Endothelial cell of umbilical vein (primary cell): ENCODE measurements at regions not wholly inside any gene's neighbourhood (a gene's known extent, or its start where the extent isn't known, plus 50 kb on each side); places are given as distances from the start of the nearest gene placed in this dataset.

Source experiments
- BruUV-seq: library from RNA; stranded (reverse); fragments of 400-500 nt; replicated peaks from 2 replicates; lab custom pipeline; 2021; lab: Mats Ljungman, UMichigan
- CTCF ChIA-PET: fragments of 300-600, 350-600 bp; sonication (Branson Sonifier 250); formaldehyde crosslinking; loops from one replicate; lab custom pipeline; 2021; ENCODE audit warnings: antibody characterized with exemption, inconsistent platforms; lab: Charles Lee
- POLR2A ChIA-PET: fragments of 300-600, 350-600 bp; sonication (Branson Sonifier 250); formaldehyde crosslinking; loops from one replicate; lab custom pipeline; 2021; ENCODE audit warnings: antibody characterized with exemption, inconsistent platforms; lab: Charles Lee
- DNase-seq: peaks from one replicate; pipeline ENCODE4 v3.0.0-alpha.2; 2011; ENCODE audit warnings: low read depth, low spot score
- FAIRE-seq: peaks from 2 replicates; lab custom pipeline; 2011; peaks lifted over from hg19 to GRCh38; lab: Jason Lieb, UNC
- H2AFZ ChIP-seq: 2 replicates; pipeline ENCODE4 v1.6.0; 2012; ENCODE audit warnings: low read depth, low read length, control low read depth, inconsistent platforms
- H3K27ac ChIP-seq: 2 replicates; pipeline ENCODE4 v1.5.1; 2011; ENCODE audit warnings: low read depth, mild to moderate bottlenecking, control low read depth, low read length, moderate library complexity; ENCODE audit not compliant: insufficient read depth
- H3K27me3 ChIP-seq, 2 experiments: 2 replicates each; pipeline versions ENCODE4 v1.6.0 to v1.6.1; 2011; ENCODE audit warnings: low read length in 2 of 2, mixed read lengths in 1 of 2; ENCODE audit not compliant: control insufficient read depth in 2 of 2, insufficient read depth in 2 of 2
- H3K36me3 ChIP-seq, 2 experiments: 2 replicates in 1 of 2; 3 replicates in 1 of 2; pipeline ENCODE4 v1.5.1; 2011; ENCODE audit warnings: low read length in 2 of 2, mild to moderate bottlenecking in 1 of 2, moderate library complexity in 1 of 2; ENCODE audit not compliant: control insufficient read depth in 2 of 2, insufficient read depth in 2 of 2; ENCODE audit errors: extremely low read depth in 1 of 2
- H3K4me1 ChIP-seq: 3 replicates; pipeline ENCODE4 v1.5.1; 2011; ENCODE audit warnings: mild to moderate bottlenecking, low read length; ENCODE audit not compliant: control insufficient read depth, insufficient read depth; ENCODE audit errors: extremely low read depth
- H3K4me2 ChIP-seq: 2 replicates; pipeline ENCODE4 v1.6.1; 2011; ENCODE audit warnings: low read length, control low read depth, mixed read lengths; ENCODE audit not compliant: insufficient read depth
- H3K4me3 ChIP-seq, 3 experiments: fragments of 200-600 bp in 1 of 3; sonication (generic), shearing (Covaris generic) in 1 of 3; replicated peaks in 1 of 3; 2 replicates each; pipeline ENCODE4 v1.5.1; 2011 to 2016; ENCODE audit warnings: control low read depth in 3 of 3, low read length in 3 of 3, mild to moderate bottlenecking in 2 of 3, inconsistent platforms in 1 of 3, low read depth in 1 of 3, moderate library complexity in 1 of 3; ENCODE audit not compliant: insufficient read depth in 1 of 3
- H3K79me2 ChIP-seq: 2 replicates; pipeline ENCODE4 v1.6.0; 2012; ENCODE audit warnings: low read length, inconsistent platforms; ENCODE audit not compliant: control insufficient read depth, insufficient read depth
- H3K9ac ChIP-seq: replicated peaks from 2 replicates; pipeline ENCODE3; 2011; ENCODE audit warnings: low read length, control low read depth; ENCODE audit not compliant: insufficient read depth; ENCODE audit errors: extremely low read depth
- H3K9me1 ChIP-seq: replicated peaks from 3 replicates; pipeline ENCODE4 v1.6.0; 2011; ENCODE audit warnings: mild to moderate bottlenecking, low read length; ENCODE audit not compliant: control insufficient read depth, insufficient read depth; ENCODE audit errors: extremely low read depth
- H3K9me3 ChIP-seq: replicated peaks from 2 replicates; pipeline ENCODE4 v1.5.1; 2012; ENCODE audit warnings: low read length, inconsistent platforms; ENCODE audit not compliant: control insufficient read depth, insufficient read depth
- H4K20me1 ChIP-seq: replicated peaks from 2 replicates; pipeline ENCODE3; 2011; ENCODE audit warnings: mild to moderate bottlenecking, low read length; ENCODE audit not compliant: control insufficient read depth, insufficient read depth; ENCODE audit errors: extremely low read depth
- CTCF ChIP-seq, 2 donors: IDR thresholded peaks; 1 replicate in 1 of 2; 2 replicates in 1 of 2; pipeline ENCODE4 v1.5.1; 2011; ENCODE audit warnings: low read length in 2 of 2, mild to moderate bottlenecking in 2 of 2, moderate library complexity in 2 of 2, control low read depth in 1 of 2, inconsistent platforms in 1 of 2, low read depth in 1 of 2; ENCODE audit not compliant: insufficient read depth in 1 of 2; ENCODE audit errors: extremely low read depth in 1 of 2
- EZH2 ChIP-seq: IDR thresholded peaks from 2 replicates; pipeline ENCODE4 v1.6.1; 2012; ENCODE audit warnings: borderline replicate concordance, low read depth, mild to moderate bottlenecking, moderate library complexity, low read length, inconsistent platforms; ENCODE audit not compliant: severe bottlenecking
- FOS ChIP-seq: IDR thresholded peaks from 2 replicates; pipeline ENCODE4 v1.6.1; 2011; ENCODE audit warnings: mild to moderate bottlenecking, low read length, moderate library complexity, borderline replicate concordance; ENCODE audit not compliant: insufficient read depth
- GATA2 ChIP-seq: IDR thresholded peaks from 2 replicates; pipeline ENCODE4 v1.7.0; 2011; ENCODE audit warnings: low read depth, mild to moderate bottlenecking, moderate library complexity, mixed read lengths, low read length; ENCODE audit not compliant: insufficient read length, insufficient read depth
- JUN ChIP-seq: IDR thresholded peaks from 2 replicates; pipeline ENCODE4 v1.6.1; 2011; ENCODE audit warnings: borderline replicate concordance, low read depth; ENCODE audit not compliant: insufficient read length, insufficient read depth
- MAX ChIP-seq: IDR thresholded peaks from 2 replicates; pipeline ENCODE4 v1.6.1; 2011; ENCODE audit not compliant: insufficient read depth, insufficient read length
- MYC ChIP-seq: IDR thresholded peaks from one replicate; pipeline ENCODE4 v1.6.1; 2011; ENCODE audit warnings: mild to moderate bottlenecking, low read depth, low read length
- POLR2A ChIP-seq: IDR thresholded peaks from 2 replicates; pipeline ENCODE4 v1.6.1; 2012; ENCODE audit warnings: low read depth, mild to moderate bottlenecking, control low read depth, low read length
- POLR2AphosphoS5 ChIP-seq: IDR thresholded peaks from 2 replicates; pipeline ENCODE4 v1.6.1; 2012; ENCODE audit warnings: low read depth, mild to moderate bottlenecking, control low read depth, low read length, moderate library complexity; ENCODE audit not compliant: insufficient read depth
- dilution Hi-C: fragments of 300-500 bp; cut with MboI; formaldehyde crosslinking; loops from one replicate; pipeline ENCODE4 v1.15.0; 2019; ENCODE audit warnings: low sequenced_read_pairs; ENCODE audit not compliant: extremely low pct_ligation_motif_present
- intact Hi-C: fragments of 100-400 bp; cut with micrococcal nuclease; formaldehyde crosslinking; loops from one replicate; pipeline ENCODE4 v1.10.0; 2022

- no peaks in the 10 kb centered on the region for H3K9me1 ChIP-seq
- TF ChIP-seq POLR2AphosphoS5 (no peak), FOS (no peak), CTCF (IDR thresholded peaks at IDR 0.05; ENCODE audit: extremely low read depth in 1 of 2, insufficient read depth in 1 of 2, low read depth in 1 of 2, low read length in 2 of 2) (peak; percentile 14 to 36)
- no peaks in the 10 kb centered on the region for H3K79me2 ChIP-seq
- H3K4me2 ChIP-seq, result no peak overlapping the region
- no peaks in the 10 kb centered on the region for H4K20me1 ChIP-seq
- no peaks in the 10 kb centered on the region for H3K27me3 ChIP-seq
- FAIRE-seq (peak; percentile 88), DNase-seq (peak; percentile 12)
- BruUV-seq, result no TSS peak
- ChIA-PET POLR2A (no interaction called here), CTCF (no interaction called here)
- no peak overlapping the region for H3K27ac ChIP-seq
- no peak overlapping the region for H2AFZ ChIP-seq
- dilution Hi-C loops, result no loop called here
- no peaks in the 10 kb centered on the region for H3K9me3 ChIP-seq
- no peak overlapping the region for H3K4me3 ChIP-seq
- H3K36me3 ChIP-seq, result no peaks in the 10 kb centered on the region
- no peak overlapping the region for H3K9ac ChIP-seq
- no peaks in the 10 kb centered on the region for H3K4me1 ChIP-seq
- intact Hi-C loops, result loop anchor here (10.0 kb wide), 1 partner anchor 247 kb away; the partner anchor contains the start of gene STAG2
These were observed 121.0 kb upstream of the TEX13D start for GRCh38 chrX:124211312-124211942.

GRCh38 chrX:124212622-124213021 is 119.8 kb upstream of the TEX13D start:
- no peaks in the 10 kb centered on the region for H3K9me1 ChIP-seq
- H3K36me3 ChIP-seq, result no peaks in the 10 kb centered on the region
- no peak for FAIRE-seq
- peaks cover 4% of the 10 kb centered on the region for H3K4me1 ChIP-seq
- BruUV-seq, result no TSS peak
- ChIA-PET CTCF (no interaction called here), POLR2A (no interaction called here)
- no peak overlapping the region for H3K4me2 ChIP-seq
- no peaks in the 10 kb centered on the region for H3K79me2 ChIP-seq
- no peak overlapping the region for H3K4me3 ChIP-seq
- H3K9me3 ChIP-seq, result no peaks in the 10 kb centered on the region
- no peak overlapping the region for H3K9ac ChIP-seq
- H3K27me3 ChIP-seq, result no peaks in the 10 kb centered on the region
- H3K27ac ChIP-seq, result no peak overlapping the region
- H4K20me1 ChIP-seq, result no peaks in the 10 kb centered on the region
- TF ChIP-seq EZH2 (no peak), FOS (no peak), JUN (no peak), MAX (no peak), MYC (no peak), GATA2 (no peak), POLR2A (no peak), POLR2AphosphoS5 (no peak), CTCF (IDR thresholded peaks at IDR 0.05; ENCODE audit: extremely low read depth in 1 of 2, insufficient read depth in 1 of 2, low read depth in 1 of 2, low read length in 2 of 2) (no peak)
- dilution Hi-C loops, result no loop called here
- H2AFZ ChIP-seq, result no peak overlapping the region
- DNase-seq, result no peak
- intact Hi-C loops, result loop anchor here (10.0 kb wide), 1 partner anchor 248 kb away; the partner anchor contains the start of gene STAG2
